IMR-90 (cell line): ENCODE measurements at regions not wholly inside any gene's neighbourhood (a gene's known extent, or its start where the extent isn't known, plus 50 kb on each side); places are given as distances from the start of the nearest gene placed in this dataset.

Experiments
- ATAC-seq: fragments of 200-7000 bp; cut with Tn5 transposase; 2 replicates; pipeline ENCODE4 v1.9.1; 2020; ENCODE audit warnings: low read depth, mild to moderate bottlenecking, moderate library complexity
- BruUV-seq: library from RNA; stranded (reverse); fragments of 400-500 nt; replicated peaks from 2 replicates; lab custom pipeline; 2021; lab: Mats Ljungman, UMichigan
- CTCF ChIA-PET: fragments of 300-600 bp; formaldehyde crosslinking; extraction: SDS; loops from one replicate; lab custom pipeline; 2021; ENCODE audit warnings: antibody characterized with exemption; lab: Yijun Ruan, JAX
- POLR2A ChIA-PET: fragments of 300-600 bp; sonication (Branson Sonifier 250); formaldehyde crosslinking; loops from one replicate; lab custom pipeline; 2022; ENCODE audit warnings: antibody characterized with exemption; ENCODE audit not compliant: unreplicated experiment; lab: Charles Lee
- DNase-seq: peaks from one replicate; pipeline ENCODE4 v3.0.0; 2013
- H2AFZ ChIP-seq: replicated peaks from 2 replicates; pipeline ENCODE3; 2013; ENCODE audit warnings: low read length, mild to moderate bottlenecking; ENCODE audit not compliant: poor library complexity
- H2AK5ac ChIP-seq: 2 replicates; pipeline ENCODE4 v1.6.1; 2013; ENCODE audit warnings: low read depth, low read length, inconsistent platforms
- H2AK9ac ChIP-seq: replicated peaks from 2 replicates; pipeline ENCODE3; 2013; ENCODE audit warnings: mild to moderate bottlenecking, low read depth, low read length, moderate library complexity; ENCODE audit not compliant: poor library complexity
- H2BK120ac ChIP-seq: 2 replicates; pipeline ENCODE4 v1.6.1; 2013; ENCODE audit warnings: low read depth, low read length, inconsistent platforms
- H2BK15ac ChIP-seq: 3 replicates; pipeline ENCODE4 v1.6.1; 2013; ENCODE audit warnings: low read depth, low read length, inconsistent platforms
- H2BK20ac ChIP-seq: 2 replicates; pipeline ENCODE4 v1.6.1; 2013; ENCODE audit warnings: low read depth, mild to moderate bottlenecking, inconsistent platforms, low read length, moderate library complexity
- H2BK5ac ChIP-seq: 2 replicates; pipeline ENCODE4 v1.6.1; 2013; ENCODE audit warnings: mild to moderate bottlenecking, low read depth, low read length, inconsistent platforms; ENCODE audit not compliant: poor library complexity, severe bottlenecking
- H3K14ac ChIP-seq: replicated peaks from 2 replicates; pipeline ENCODE4 v1.6.1; 2013; ENCODE audit warnings: low read depth, low read length, inconsistent platforms
- H3K18ac ChIP-seq: 2 replicates; pipeline ENCODE4 v1.6.1; 2013; ENCODE audit warnings: low read depth, low read length, control low read depth
- H3K23ac ChIP-seq: 2 replicates; pipeline ENCODE4 v1.6.1; 2013; ENCODE audit warnings: low read depth, low read length, inconsistent platforms
- H3K27ac ChIP-seq: 2 replicates; pipeline ENCODE4 v1.5.1; 2013; ENCODE audit warnings: mild to moderate bottlenecking, control low read depth, low read length; ENCODE audit not compliant: insufficient read depth
- H3K27me3 ChIP-seq: 2 replicates; pipeline ENCODE4 v1.6.1; 2013; ENCODE audit warnings: low read length; ENCODE audit not compliant: control insufficient read depth, insufficient read depth
- H3K36me3 ChIP-seq: 2 replicates; pipeline ENCODE4 v1.6.1; 2013; ENCODE audit warnings: low read length, mixed read lengths; ENCODE audit not compliant: control insufficient read depth, insufficient read depth
- H3K4ac ChIP-seq: 2 replicates; pipeline ENCODE4 v1.6.1; 2013; ENCODE audit warnings: low read depth, low read length, inconsistent platforms
- H3K4me1 ChIP-seq: 2 replicates; pipeline ENCODE4 v1.6.1; 2013; ENCODE audit warnings: low read length, mixed read lengths; ENCODE audit not compliant: control insufficient read depth, insufficient read depth
- H3K4me2 ChIP-seq: 2 replicates; pipeline ENCODE4 v1.6.1; 2013; ENCODE audit warnings: low read depth, mild to moderate bottlenecking, control low read depth, low read length, moderate library complexity
- H3K4me3 ChIP-seq: 2 replicates; pipeline ENCODE4 v1.5.1; 2013; ENCODE audit warnings: low read depth, mild to moderate bottlenecking, control low read depth, low read length, moderate library complexity; ENCODE audit not compliant: insufficient read depth
- H3K56ac ChIP-seq: 2 replicates; pipeline ENCODE4 v1.6.1; 2013; ENCODE audit warnings: low read length, inconsistent platforms; ENCODE audit not compliant: insufficient read depth; ENCODE audit errors: extremely low read depth
- H3K79me1 ChIP-seq, 2 experiments: 2 replicates each; pipeline ENCODE4 v1.6.1; 2013; ENCODE audit warnings: low read length in 2 of 2, inconsistent platforms in 1 of 2, low read depth in 1 of 2
- H3K9ac ChIP-seq: 2 replicates; pipeline ENCODE4 v1.6.1; 2013; ENCODE audit warnings: low read depth, low read length, control low read depth
- H3K9me1 ChIP-seq: 2 replicates; pipeline ENCODE4 v1.6.1; 2013; ENCODE audit warnings: low read length, inconsistent platforms; ENCODE audit not compliant: insufficient read depth
- H3K9me3 ChIP-seq: 2 replicates; pipeline ENCODE4 v1.6.1; 2013; ENCODE audit warnings: low read length; ENCODE audit not compliant: control insufficient read depth, insufficient read depth
- H4K20me1 ChIP-seq: 2 replicates; pipeline ENCODE4 v1.6.1; 2013; ENCODE audit warnings: low read length, inconsistent platforms; ENCODE audit not compliant: insufficient read depth
- H4K5ac ChIP-seq: 2 replicates; pipeline ENCODE4 v1.6.1; 2013; ENCODE audit warnings: mild to moderate bottlenecking, low read depth, low read length, control low read depth
- H4K8ac ChIP-seq, 2 experiments: 2 replicates each; pipeline ENCODE4 v1.6.1; 2013; ENCODE audit warnings: low read depth in 2 of 2, low read length in 2 of 2, control low read depth in 1 of 2, inconsistent platforms in 1 of 2
- H4K91ac ChIP-seq: 2 replicates; pipeline ENCODE4 v1.6.1; 2013; ENCODE audit warnings: low read depth, low read length, inconsistent platforms; ENCODE audit not compliant: insufficient read depth
- CEBPB ChIP-seq: IDR thresholded peaks from 2 replicates; pipeline ENCODE4 v1.6.1; 2012; ENCODE audit warnings: low read depth, low read length, improper control_type of control experiment
- CHD1 ChIP-seq: IDR thresholded peaks from 2 replicates; pipeline ENCODE4 v1.6.1; 2012; ENCODE audit warnings: low read depth, low read length, improper control_type of control experiment
- POLR2A ChIP-seq: IDR thresholded peaks from 2 replicates; pipeline ENCODE4 v1.6.1; 2012; ENCODE audit warnings: mild to moderate bottlenecking, low read depth, low read length
- RAD21 ChIP-seq: IDR thresholded peaks from 2 replicates; pipeline ENCODE4 v1.6.1; 2012; ENCODE audit warnings: low read length, improper control_type of control experiment
- USF2 ChIP-seq: fragments of 150-350 bp; IDR thresholded peaks from 2 replicates; pipeline ENCODE4 v1.6.1; 2017; ENCODE audit warnings: mild to moderate bottlenecking, antibody characterized with exemption, low read length, low read depth
- WGBS, 2 experiments: methylation state at CpG; one replicate each; pipeline versions ENCODE4 v1.1.5 to v1.1.7; 2013; ENCODE audit warnings: missing lambda C conversion rate in 2 of 2; ENCODE audit not compliant: insufficient read length in 1 of 2; ENCODE audit errors: extremely low coverage in 2 of 2; 5-methylcytosine and 5-hydroxymethylcytosine counted together
- dilution Hi-C: fragments of 300-500 bp; cut with HindIII; formaldehyde crosslinking; loops from one replicate; pipeline ENCODE4 v1.14.3; 2018; ENCODE audit warnings: low sequenced_read_pairs; ENCODE audit not compliant: unreplicated experiment
- in situ Hi-C: fragments of 300-500 bp; cut with MboI; formaldehyde crosslinking; loops from 3 replicates; pipeline ENCODE4 v1.14.3; 2019; ENCODE audit warnings: low sequenced_read_pairs, inconsistent platforms, mixed read lengths
- intact Hi-C: fragments of 100-400 bp; cut with micrococcal nuclease; formaldehyde crosslinking; loops from 2 replicates; pipeline ENCODE4 v1.10.0; 2022

- no peak overlapping the region for H2BK5ac ChIP-seq
- ATAC-seq, result no peak
- dilution Hi-C loops, result no loop called here
- H3K36me3 ChIP-seq, result no peaks in the 10 kb centered on the region
- TF ChIP-seq CEBPB (no peak), CHD1 (no peak), RAD21 (no peak), POLR2A (no peak), USF2 (no peak)
- no peak overlapping the region for H3K9ac ChIP-seq
- H3K4me2 ChIP-seq, result no peak overlapping the region
- H4K8ac ChIP-seq, result no peak overlapping the region
- no peak overlapping the region for H3K56ac ChIP-seq
- no peak overlapping the region for H3K23ac ChIP-seq
- no peak overlapping the region for H2AFZ ChIP-seq
- DNase-seq, result no peak
- no peak overlapping the region for H4K91ac ChIP-seq
- no TSS peak for BruUV-seq
- H2BK15ac ChIP-seq, result no peak overlapping the region
- CTCF ChIA-PET, result interaction anchor here (0.6 kb wide), 1 partner anchor 55 kb away, joined by 4 read pairs; no protein-coding TSS in a partner anchor
- no peak overlapping the region for H3K4ac ChIP-seq
- H3K9me1 ChIP-seq, result no peaks in the 10 kb centered on the region
- no peak overlapping the region for H3K27ac ChIP-seq
- no peaks in the 10 kb centered on the region for H4K20me1 ChIP-seq
- no peak overlapping the region for H2BK120ac ChIP-seq
- H4K5ac ChIP-seq, result no peak overlapping the region
- H2BK20ac ChIP-seq, result no peak overlapping the region
- H3K14ac ChIP-seq, result no peak overlapping the region
- no peak overlapping the region for H2AK9ac ChIP-seq
- no peak overlapping the region for H3K18ac ChIP-seq
- H3K79me1 ChIP-seq, result no peaks in the 10 kb centered on the region
- POLR2A ChIA-PET, result no interaction called here
- H3K4me1 ChIP-seq, result no peaks in the 10 kb centered on the region
- in situ Hi-C loops, result no loop called here
- H3K9me3 ChIP-seq, result no peaks in the 10 kb centered on the region
- H3K4me3 ChIP-seq, result no peak overlapping the region
- intact Hi-C loops, result no loop called here
- WGBS, 2 experiments, result no CpG with 5 or more reads among the region's 3 CpGs
- no peaks in the 10 kb centered on the region for H3K27me3 ChIP-seq
- H2AK5ac ChIP-seq, result no peak overlapping the region
Observed at GRCh38 chr3:27978440-27978839, 256.3 kb upstream of the EOMES start.
